ENCODE measurements at regions not wholly inside any gene's neighbourhood (a gene's known extent, or its start where the extent isn't known, plus 50 kb on each side); places are given as distances from the start of the nearest gene placed in this dataset.

DNA sequence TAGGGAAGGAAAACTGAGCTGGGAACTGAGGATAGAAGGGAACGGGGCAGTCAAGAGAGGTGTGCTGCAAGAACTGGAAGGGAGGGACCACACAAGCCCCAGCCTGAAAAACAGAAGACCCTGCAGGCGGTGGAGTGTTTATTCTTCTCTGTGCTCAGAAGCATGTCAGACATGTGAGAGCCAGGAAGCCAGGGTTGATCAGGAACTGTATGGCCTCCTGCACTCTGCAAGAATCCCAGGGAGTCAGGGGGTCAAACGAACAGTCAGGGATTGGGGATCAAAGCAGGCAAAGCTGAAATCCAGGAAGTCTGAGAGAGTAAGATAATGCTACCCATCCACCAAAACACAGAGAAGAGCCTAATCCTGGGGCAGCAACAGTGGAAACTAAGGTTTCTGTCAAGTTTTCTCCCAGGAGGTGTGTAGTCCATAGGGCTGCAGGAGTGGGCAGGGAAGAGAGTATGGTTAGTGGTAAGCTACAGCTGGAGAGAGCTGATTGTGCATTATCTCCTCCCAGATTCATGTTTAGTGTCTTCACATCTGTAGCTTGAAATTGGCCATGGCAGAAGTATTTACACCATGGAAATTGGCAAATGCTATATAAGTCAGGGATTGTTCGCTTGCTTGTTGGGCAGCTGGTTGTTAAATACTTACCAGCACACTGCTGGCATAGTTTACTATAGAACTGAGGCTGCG is 115.4 kb upstream of the SLC44A1 start:
- TF ChIP-seq, protein P1, sequence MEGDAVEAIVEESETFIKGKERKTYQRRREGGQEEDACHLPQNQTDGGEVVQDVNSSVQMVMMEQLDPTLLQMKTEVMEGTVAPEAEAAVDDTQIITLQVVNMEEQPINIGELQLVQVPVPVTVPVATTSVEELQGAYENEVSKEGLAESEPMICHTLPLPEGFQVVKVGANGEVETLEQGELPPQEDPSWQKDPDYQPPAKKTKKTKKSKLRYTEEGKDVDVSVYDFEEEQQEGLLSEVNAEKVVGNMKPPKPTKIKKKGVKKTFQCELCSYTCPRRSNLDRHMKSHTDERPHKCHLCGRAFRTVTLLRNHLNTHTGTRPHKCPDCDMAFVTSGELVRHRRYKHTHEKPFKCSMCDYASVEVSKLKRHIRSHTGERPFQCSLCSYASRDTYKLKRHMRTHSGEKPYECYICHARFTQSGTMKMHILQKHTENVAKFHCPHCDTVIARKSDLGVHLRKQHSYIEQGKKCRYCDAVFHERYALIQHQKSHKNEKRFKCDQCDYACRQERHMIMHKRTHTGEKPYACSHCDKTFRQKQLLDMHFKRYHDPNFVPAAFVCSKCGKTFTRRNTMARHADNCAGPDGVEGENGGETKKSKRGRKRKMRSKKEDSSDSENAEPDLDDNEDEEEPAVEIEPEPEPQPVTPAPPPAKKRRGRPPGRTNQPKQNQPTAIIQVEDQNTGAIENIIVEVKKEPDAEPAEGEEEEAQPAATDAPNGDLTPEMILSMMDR (IDR thresholded peaks at IDR 0.05; ENCODE audit: partially characterized antibody, unreplicated experiment): no peak
- H3K27ac Mint-ChIP-seq (ENCODE audit: unreplicated experiment): no peak overlapping the region
- H3K27me3 Mint-ChIP-seq (ENCODE audit: unreplicated experiment): no peaks in the 10 kb centered on the region

DNA sequence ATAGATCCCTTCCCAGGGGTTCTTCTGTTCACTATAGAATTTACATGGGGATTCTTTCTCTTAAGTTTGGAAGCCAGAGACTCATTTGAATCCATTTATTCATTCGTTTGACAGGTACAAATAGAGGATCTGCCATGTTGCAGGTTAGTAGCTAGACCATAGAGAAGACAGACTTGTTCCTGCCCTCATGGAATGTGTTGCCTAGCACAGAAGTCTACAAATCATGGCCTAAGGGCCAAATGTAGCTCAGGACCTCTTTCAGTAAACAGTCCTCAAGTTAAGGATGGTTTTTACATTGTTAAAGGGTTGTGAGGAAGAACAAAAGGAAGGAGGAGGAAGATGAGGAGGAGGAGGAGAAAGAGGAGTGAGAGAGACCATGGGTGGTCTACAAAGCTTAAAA is 114.7 kb upstream of the SLC44A1 start:
- H3K36me3 Mint-ChIP-seq (ENCODE audit: unreplicated experiment): no peaks in the 10 kb centered on the region
- H3K4me1 Mint-ChIP-seq (ENCODE audit: low read depth, unreplicated experiment): peaks cover 11% of the 10 kb centered on the region
- no peak overlapping the region for H3K4me3 Mint-ChIP-seq (ENCODE audit: unreplicated experiment)
- H3K27ac Mint-ChIP-seq (ENCODE audit: unreplicated experiment): no peak overlapping the region
- H3K9me3 Mint-ChIP-seq (ENCODE audit: unreplicated experiment): peaks cover 3% of the 10 kb centered on the region
- no peak for DNase-seq
- TF ChIP-seq, protein P1 (IDR thresholded peaks at IDR 0.05; ENCODE audit: partially characterized antibody, unreplicated experiment): no peak
- H3K27me3 Mint-ChIP-seq (ENCODE audit: unreplicated experiment): no peaks in the 10 kb centered on the region

More for the DNA sequence above, 115.4 kb upstream of the SLC44A1 start:
- H3K9me3 Mint-ChIP-seq (ENCODE audit: unreplicated experiment): peaks cover 3% of the 10 kb centered on the region
- no peak for DNase-seq
- peaks cover 11% of the 10 kb centered on the region for H3K4me1 Mint-ChIP-seq (ENCODE audit: low read depth, unreplicated experiment)
- H3K4me3 Mint-ChIP-seq (ENCODE audit: unreplicated experiment): no peak overlapping the region
- no peaks in the 10 kb centered on the region for H3K36me3 Mint-ChIP-seq (ENCODE audit: unreplicated experiment)

DNA sequence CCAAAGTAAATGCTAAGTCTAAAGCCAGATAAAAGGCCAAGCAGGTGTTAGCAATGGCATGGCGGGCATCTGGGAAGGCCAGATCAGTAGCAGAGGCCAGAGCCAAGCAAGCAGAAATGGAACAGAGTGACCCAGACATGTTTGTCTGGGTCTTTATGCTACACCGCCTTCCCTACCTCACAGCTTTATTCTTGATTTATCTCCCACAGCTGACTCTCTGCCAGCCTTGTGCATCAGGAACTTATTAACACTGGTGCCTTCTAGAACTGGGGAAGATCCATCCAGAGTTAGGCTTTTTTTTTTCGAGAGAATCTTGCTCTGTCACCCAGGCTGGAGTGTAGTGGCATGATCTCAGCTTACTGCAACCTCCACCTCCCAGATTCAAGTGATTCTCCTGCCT is 112.5 kb upstream of the SLC44A1 start:
- no peak for DNase-seq
- Mint-ChIP-seq H3K4me3 (ENCODE audit: unreplicated experiment) (no peak overlapping the region), H3K27ac (ENCODE audit: unreplicated experiment) (no peak overlapping the region), H3K27me3 (ENCODE audit: unreplicated experiment) (no peaks in the 10 kb centered on the region), H3K4me1 (ENCODE audit: low read depth, unreplicated experiment) (peaks cover 3% of the 10 kb centered on the region), H3K9me3 (ENCODE audit: unreplicated experiment) (peaks cover under 1% of the 10 kb centered on the region), H3K36me3 (ENCODE audit: unreplicated experiment) (no peaks in the 10 kb centered on the region)
- TF ChIP-seq, protein P1 (IDR thresholded peaks at IDR 0.05; ENCODE audit: partially characterized antibody, unreplicated experiment): no peak

DNA sequence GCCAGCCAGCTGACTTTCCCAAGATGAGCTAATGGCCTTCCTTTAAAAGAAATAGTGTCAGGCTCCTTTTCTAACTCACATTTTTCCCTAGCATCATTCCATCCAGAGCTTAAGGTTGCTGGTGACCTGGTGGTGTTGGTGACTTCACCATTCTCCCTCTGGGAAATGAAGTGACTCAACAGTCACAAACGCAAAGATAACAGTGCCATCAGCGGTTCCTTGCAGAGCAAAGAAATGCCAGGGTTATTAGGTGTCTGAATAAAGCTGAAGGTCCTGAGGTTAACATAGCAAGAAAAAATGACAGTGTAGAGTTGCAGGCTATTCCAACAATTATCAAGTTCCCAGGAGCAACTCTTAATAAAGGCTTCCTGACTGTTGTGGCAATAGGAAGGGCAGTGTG is 111.8 kb upstream of the SLC44A1 start:
- no peak for DNase-seq
- no peaks in the 10 kb centered on the region for H3K27me3 Mint-ChIP-seq (ENCODE audit: unreplicated experiment)

DNA sequence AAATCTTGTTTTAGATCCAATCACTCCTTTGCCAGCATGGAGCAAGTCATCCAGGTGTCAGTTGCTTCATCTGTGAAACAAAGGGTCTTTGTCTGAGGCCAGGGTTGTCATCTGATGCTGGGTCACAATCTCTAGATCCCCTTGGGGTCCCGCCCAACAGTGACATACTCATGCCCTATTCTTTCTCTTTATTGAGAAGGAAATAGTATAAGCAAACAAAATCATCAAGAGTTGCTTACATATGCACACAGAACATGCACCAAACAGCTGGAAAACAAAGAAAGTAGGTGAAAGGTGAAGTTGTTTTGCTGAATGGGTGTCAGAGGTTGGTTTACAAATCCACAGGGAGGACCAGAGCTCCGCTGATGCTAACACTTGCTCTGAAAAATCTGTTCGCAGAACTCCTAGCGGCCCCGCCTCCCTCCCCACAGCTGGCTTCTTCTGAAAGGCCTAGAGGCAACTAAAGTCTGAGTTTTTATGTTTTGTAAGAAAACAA is 106.1 kb upstream of the SLC44A1 start:
- TF ChIP-seq, protein P1 (IDR thresholded peaks at IDR 0.05; ENCODE audit: partially characterized antibody, unreplicated experiment): no peak
- H3K4me3 Mint-ChIP-seq (ENCODE audit: unreplicated experiment): peak overlapping the region; percentile 64
- H3K27ac Mint-ChIP-seq (ENCODE audit: unreplicated experiment): peak overlapping the region; percentile 86
- H3K27me3 Mint-ChIP-seq (ENCODE audit: unreplicated experiment): peaks cover 2% of the 10 kb centered on the region
- peaks cover 29% of the 10 kb centered on the region for H3K4me1 Mint-ChIP-seq (ENCODE audit: low read depth, unreplicated experiment)
- H3K9me3 Mint-ChIP-seq (ENCODE audit: unreplicated experiment): peaks cover 6% of the 10 kb centered on the region
- no peaks in the 10 kb centered on the region for H3K36me3 Mint-ChIP-seq (ENCODE audit: unreplicated experiment)
- peak; percentile 39 for DNase-seq

More for the DNA sequence above, 111.8 kb upstream of the SLC44A1 start:
- no peak overlapping the region for H3K27ac Mint-ChIP-seq (ENCODE audit: unreplicated experiment)
- TF ChIP-seq, protein P1 (IDR thresholded peaks at IDR 0.05; ENCODE audit: partially characterized antibody, unreplicated experiment): no peak
- H3K4me3 Mint-ChIP-seq (ENCODE audit: unreplicated experiment): no peak overlapping the region
- H3K36me3 Mint-ChIP-seq (ENCODE audit: unreplicated experiment): no peaks in the 10 kb centered on the region
- peaks cover 2% of the 10 kb centered on the region for H3K4me1 Mint-ChIP-seq (ENCODE audit: low read depth, unreplicated experiment)
- H3K9me3 Mint-ChIP-seq (ENCODE audit: unreplicated experiment): no peaks in the 10 kb centered on the region

Data from glutamatergic neuron (in vitro differentiated cells).